Caco-2 (cell line): ENCODE measurements at regions not wholly inside any gene's neighbourhood (a gene's known extent, or its start where the extent isn't known, plus 50 kb on each side); places are given as distances from the start of the nearest gene placed in this dataset.
"Not testable (repeated sequence)": the region's sequence is repeated elsewhere in the genome, so short reads cannot be mapped to it uniquely, and the experiment has no call there.

Experiments
- BruUV-seq: library from RNA; stranded (reverse); fragments of 400-500 nt; replicated peaks from 2 replicates; lab custom pipeline; 2021; lab: Mats Ljungman, UMichigan
- CTCF ChIA-PET: fragments of 300-600 bp; sonication (Branson Sonifier 250); formaldehyde crosslinking; loops from one replicate; lab custom pipeline; 2022; ENCODE audit warnings: antibody characterized with exemption; lab: Charles Lee
- POLR2A ChIA-PET: fragments of 300-600 bp; sonication (Branson Sonifier 250); formaldehyde crosslinking; loops from one replicate; lab custom pipeline; 2022; ENCODE audit warnings: antibody characterized with exemption; lab: Charles Lee
- DNase-seq, 2 experiments: peaks; one replicate each; pipeline versions ENCODE4 v3.0.0 to v3.0.0-alpha.2; 2020 to 2022
- H3K27me3 ChIP-seq: replicated peaks from 2 replicates; pipeline ENCODE4 v1.6.0; 2011; ENCODE audit warnings: low read length; ENCODE audit not compliant: control insufficient read depth, insufficient read depth
- H3K36me3 ChIP-seq: 2 replicates; pipeline ENCODE4 v1.5.1; 2011; ENCODE audit warnings: low read length; ENCODE audit not compliant: control insufficient read depth, insufficient read depth
- H3K4me1 ChIP-seq: fragments of 250-450 bp; sonication (Bioruptor Pico); 2 replicates; pipeline ENCODE4 v1.5.1; 2020; ENCODE audit warnings: mild to moderate bottlenecking
- H3K4me3 ChIP-seq: 2 replicates; pipeline ENCODE4 v1.5.1; 2011; ENCODE audit warnings: low read depth, mild to moderate bottlenecking, control low read depth, low read length
- H3K9me3 ChIP-seq: fragments of 250-450 bp; sonication (Bioruptor Pico); 2 replicates; pipeline ENCODE4 v1.5.1; 2020; ENCODE audit warnings: mild to moderate bottlenecking, moderate library complexity
- H3K27ac Mint-ChIP-seq: one replicate; pipeline ENCODE4 v1.8.0; 2022; ENCODE audit warnings: mixed read lengths; ENCODE audit not compliant: unreplicated experiment
- H3K27me3 Mint-ChIP-seq: one replicate; pipeline ENCODE4 v1.8.0; 2022; ENCODE audit warnings: mixed read lengths; ENCODE audit not compliant: insufficient read depth, unreplicated experiment
- H3K36me3 Mint-ChIP-seq: one replicate; pipeline ENCODE4 v1.8.0; 2022; ENCODE audit warnings: mild to moderate bottlenecking, mixed read lengths; ENCODE audit not compliant: insufficient read depth, unreplicated experiment
- H3K4me1 Mint-ChIP-seq: one replicate; pipeline ENCODE4 v1.8.0; 2022; ENCODE audit warnings: low read depth, mixed read lengths; ENCODE audit not compliant: unreplicated experiment
- H3K4me3 Mint-ChIP-seq: one replicate; pipeline ENCODE4 v1.8.0; 2022; ENCODE audit warnings: mild to moderate bottlenecking, moderate library complexity, mixed read lengths; ENCODE audit not compliant: unreplicated experiment
- H3K9me3 Mint-ChIP-seq: one replicate; pipeline ENCODE4 v1.8.0; 2022; ENCODE audit warnings: mixed read lengths; ENCODE audit not compliant: unreplicated experiment
- intact Hi-C: fragments of 100-400 bp; cut with micrococcal nuclease; formaldehyde crosslinking; loops from one replicate; pipeline ENCODE4 v1.10.0; 2022; ENCODE audit not compliant: unreplicated experiment

DNA sequence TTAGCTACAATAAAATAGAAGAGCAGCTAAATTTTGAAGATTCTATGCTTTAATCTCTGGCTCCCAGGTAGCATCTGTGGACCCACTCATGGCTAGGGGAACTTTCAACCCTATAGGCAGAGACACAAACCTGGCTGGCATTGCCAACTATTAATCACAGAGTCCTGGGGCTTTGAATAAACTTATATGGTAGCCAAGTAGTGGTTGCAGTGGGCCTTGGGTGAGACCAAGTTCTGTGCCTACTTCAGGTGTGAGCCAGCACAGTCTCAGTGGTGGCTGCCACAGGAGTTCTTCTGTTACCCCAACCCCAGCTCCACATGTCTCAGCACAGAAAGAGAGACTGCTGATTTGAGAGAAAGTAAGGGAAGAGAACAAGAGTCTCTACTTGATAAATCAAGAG, 1626.5 kb downstream of the SPATA31A7 start:
- CTCF ChIA-PET, H3K4me3 ChIP-seq, BruUV-seq, H3K4me3 Mint-ChIP-seq, H3K27ac Mint-ChIP-seq, POLR2A ChIA-PET, H3K36me3 ChIP-seq, H3K4me1 ChIP-seq, H3K27me3 Mint-ChIP-seq, H3K9me3 ChIP-seq, H3K4me1 Mint-ChIP-seq, H3K36me3 Mint-ChIP-seq, DNase-seq, H3K9me3 Mint-ChIP-seq, intact Hi-C loops, H3K27me3 ChIP-seq: not testable (repeated sequence)

DNA sequence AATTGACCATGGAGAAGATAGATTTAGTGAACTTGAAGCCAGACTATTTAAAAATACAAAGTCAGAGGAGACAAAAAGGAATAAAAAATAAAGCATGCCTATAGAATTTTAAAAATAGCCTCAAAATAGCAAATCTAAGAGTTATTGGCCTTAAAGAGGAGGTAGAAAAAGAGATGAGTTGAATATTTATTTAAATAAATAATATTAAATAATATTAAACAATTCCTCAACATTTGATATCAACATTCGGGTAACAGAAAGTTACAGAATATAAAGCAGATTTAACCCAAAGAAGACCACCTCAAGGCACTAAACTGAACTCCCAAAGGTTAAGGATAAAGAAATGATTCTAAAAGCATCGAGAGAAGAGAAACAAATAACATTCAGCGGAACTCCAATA, 1627.4 kb downstream of the SPATA31A7 start:
- H3K4me1 Mint-ChIP-seq, H3K27ac Mint-ChIP-seq, H3K36me3 ChIP-seq, DNase-seq, H3K27me3 Mint-ChIP-seq, intact Hi-C loops, H3K4me1 ChIP-seq, H3K4me3 ChIP-seq, CTCF ChIA-PET, H3K9me3 Mint-ChIP-seq, H3K4me3 Mint-ChIP-seq, BruUV-seq, H3K9me3 ChIP-seq, POLR2A ChIA-PET, H3K36me3 Mint-ChIP-seq, H3K27me3 ChIP-seq: not testable (repeated sequence)

DNA sequence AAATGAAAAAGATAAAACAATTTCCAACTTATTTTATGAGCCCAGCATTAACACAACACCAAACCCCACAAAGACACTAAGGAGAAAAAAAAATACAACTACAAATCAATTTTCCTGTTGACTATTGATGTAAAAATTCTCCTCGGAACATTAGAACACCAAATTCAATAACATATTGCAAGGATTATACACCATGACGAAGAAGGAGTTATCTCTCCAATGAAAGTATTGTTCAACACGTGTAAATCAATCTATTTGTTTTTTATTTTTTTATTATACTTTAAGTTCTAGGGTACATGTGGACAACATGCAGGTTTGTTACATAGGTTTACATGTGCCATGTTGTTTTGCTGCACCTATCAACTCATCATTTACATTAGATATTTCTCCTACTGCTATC, 1632.3 kb downstream of the SPATA31A7 start:
- intact Hi-C loops, BruUV-seq, H3K4me1 ChIP-seq, H3K27ac Mint-ChIP-seq, H3K9me3 ChIP-seq, H3K4me3 Mint-ChIP-seq, H3K4me1 Mint-ChIP-seq, H3K27me3 Mint-ChIP-seq, H3K27me3 ChIP-seq, H3K36me3 Mint-ChIP-seq, H3K9me3 Mint-ChIP-seq, DNase-seq, H3K4me3 ChIP-seq, POLR2A ChIA-PET, H3K36me3 ChIP-seq, CTCF ChIA-PET: not testable (repeated sequence)

DNA sequence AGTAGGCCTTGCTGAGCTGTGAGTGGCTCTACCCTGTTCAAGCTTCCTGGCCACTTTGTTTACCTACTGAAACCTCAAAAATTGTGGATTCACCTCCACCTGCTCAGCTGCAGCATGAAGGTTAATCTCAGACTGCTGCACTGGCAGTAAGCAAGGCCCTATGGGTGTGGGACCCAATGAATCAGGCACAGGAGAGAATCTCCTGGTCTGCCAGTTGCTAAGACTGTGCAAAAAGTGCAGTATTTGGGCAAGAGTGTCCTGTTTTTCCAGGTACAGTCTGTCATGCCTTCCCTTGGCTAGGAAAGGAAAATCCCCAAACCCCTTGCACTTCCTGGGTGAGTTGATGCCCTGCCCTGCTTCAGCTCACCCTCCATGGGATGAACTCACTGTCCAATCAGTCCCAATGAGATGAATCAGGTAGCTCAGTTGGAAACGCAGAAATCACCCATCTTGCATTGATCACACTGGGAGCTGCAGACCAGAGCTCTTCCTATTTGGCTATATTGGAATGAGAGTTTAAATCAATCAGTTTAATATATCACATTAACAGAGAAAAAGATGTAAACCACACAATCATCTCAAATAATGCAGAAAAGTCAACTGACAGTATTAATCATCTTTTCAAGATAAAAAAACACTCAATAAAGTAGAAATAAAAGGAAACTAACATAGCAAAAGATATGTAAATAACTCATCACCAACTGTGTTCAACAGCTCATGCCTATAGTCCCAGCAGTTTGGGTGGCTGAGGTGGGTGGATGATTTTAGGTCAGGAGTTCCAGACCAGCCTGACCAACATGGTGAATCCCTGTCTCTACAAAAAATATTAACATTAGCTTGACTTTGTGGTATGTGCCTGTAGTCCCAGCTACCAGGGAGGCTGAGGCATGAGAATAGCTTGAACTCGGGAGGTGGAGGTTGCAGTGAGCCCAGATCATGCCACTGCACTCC, 1638.4 kb downstream of the SPATA31A7 start:
- H3K4me3 Mint-ChIP-seq, H3K4me3 ChIP-seq, H3K27ac Mint-ChIP-seq, H3K36me3 Mint-ChIP-seq, CTCF ChIA-PET, intact Hi-C loops, DNase-seq, H3K4me1 Mint-ChIP-seq, H3K27me3 Mint-ChIP-seq, H3K9me3 ChIP-seq, H3K4me1 ChIP-seq, H3K36me3 ChIP-seq, H3K9me3 Mint-ChIP-seq, H3K27me3 ChIP-seq, BruUV-seq, POLR2A ChIA-PET: not testable (repeated sequence)

DNA sequence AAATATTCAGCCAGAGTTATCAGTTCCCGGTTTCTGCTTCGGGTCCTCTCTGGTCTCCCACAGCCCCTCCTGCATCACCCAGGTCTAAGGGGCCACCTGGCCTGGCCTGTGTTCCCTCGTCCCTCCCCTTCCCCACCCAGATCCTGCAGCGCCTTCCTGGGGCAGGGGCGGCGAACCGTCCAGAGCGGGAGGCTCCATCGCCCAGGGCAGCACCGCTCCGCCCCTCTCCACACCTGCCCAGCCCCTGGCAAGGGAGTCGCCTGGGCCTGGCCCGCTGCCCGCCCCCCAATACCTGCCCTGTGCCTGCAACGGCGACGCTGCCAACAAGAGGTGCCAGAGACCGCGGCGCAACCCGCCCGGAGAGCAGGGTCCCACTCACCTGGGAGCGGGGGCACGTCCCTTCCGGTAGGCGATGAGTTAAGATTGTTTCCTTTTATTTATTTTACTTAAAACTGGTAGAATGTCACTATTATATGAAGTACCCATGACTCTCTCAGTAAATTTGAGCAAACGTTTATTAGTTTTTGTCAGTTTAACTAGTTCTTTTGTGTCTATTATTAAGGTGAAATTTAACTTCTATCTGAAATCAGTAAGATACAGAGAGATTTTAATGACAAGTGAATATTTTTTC, 1641.1 kb downstream of the SPATA31A7 start:
- CTCF ChIA-PET, H3K36me3 Mint-ChIP-seq, H3K4me3 ChIP-seq, H3K4me1 Mint-ChIP-seq, intact Hi-C loops, H3K36me3 ChIP-seq, POLR2A ChIA-PET, H3K9me3 Mint-ChIP-seq, H3K27me3 ChIP-seq, H3K4me3 Mint-ChIP-seq, DNase-seq, H3K4me1 ChIP-seq, H3K27ac Mint-ChIP-seq, BruUV-seq, H3K27me3 Mint-ChIP-seq, H3K9me3 ChIP-seq: not testable (repeated sequence)

DNA sequence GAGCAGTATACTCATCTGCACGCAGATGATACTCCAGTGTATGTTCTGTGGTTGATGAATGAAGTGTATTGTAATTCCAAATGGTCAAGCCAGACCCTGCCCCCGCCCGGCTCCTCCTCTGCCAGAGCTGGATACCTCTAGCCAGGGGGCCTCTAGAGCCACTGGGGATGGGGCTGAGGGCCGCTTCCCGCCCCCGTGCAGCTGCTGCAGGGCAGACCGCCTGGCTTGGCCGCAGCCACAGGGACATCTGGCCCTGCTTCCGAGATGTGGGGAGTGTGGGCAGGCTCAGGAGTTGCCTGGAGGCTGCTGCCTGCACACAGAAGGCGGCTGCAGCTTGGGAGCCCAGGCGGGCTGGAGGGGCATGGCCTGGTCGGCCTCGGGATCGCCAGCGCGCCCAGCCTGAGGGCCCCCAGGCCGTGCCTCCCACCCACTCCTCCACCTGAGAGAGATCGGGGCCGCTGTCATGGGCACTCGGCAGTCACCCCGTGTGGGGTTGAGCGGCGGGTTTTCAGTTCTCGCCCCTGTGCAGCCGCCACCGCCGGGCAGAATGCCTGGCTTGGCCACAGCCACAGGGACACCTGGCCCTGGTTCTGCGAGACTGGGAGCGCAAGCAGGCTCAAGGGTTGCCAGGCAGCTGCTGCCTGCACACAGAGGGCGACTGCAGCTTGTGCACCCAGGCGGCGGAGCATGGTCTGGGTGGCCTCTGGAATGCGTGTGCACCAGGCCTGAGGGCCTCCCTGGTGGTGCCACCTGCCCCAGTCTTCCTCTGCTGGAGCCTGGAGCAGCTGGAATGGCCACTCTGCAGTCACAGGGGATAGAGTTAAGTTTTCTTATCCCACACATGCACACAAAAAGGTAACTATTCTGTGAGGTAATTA, 1643.7 kb downstream of the SPATA31A7 start:
- CTCF ChIA-PET, H3K9me3 ChIP-seq, intact Hi-C loops, BruUV-seq, H3K27me3 Mint-ChIP-seq, DNase-seq, H3K36me3 ChIP-seq, H3K4me1 ChIP-seq, H3K27ac Mint-ChIP-seq, H3K4me3 Mint-ChIP-seq, H3K4me3 ChIP-seq, H3K9me3 Mint-ChIP-seq, H3K4me1 Mint-ChIP-seq, H3K36me3 Mint-ChIP-seq, H3K27me3 ChIP-seq, POLR2A ChIA-PET: not testable (repeated sequence)
